ENCODE measurements at regions not wholly inside any gene's neighbourhood (a gene's known extent, or its start where the extent isn't known, plus 50 kb on each side); places are given as distances from the start of the nearest gene placed in this dataset.

- no peak overlapping the region for H3K27ac ChIP-seq
- TF ChIP-seq CTCF (conservative IDR thresholded peaks at IDR 0.05), result no peak
Observed at GRCh38 chr12:66775871-66776270, 97.0 kb upstream of the GRIP1 start.

- H3K27ac ChIP-seq, result no peak overlapping the region
- TF ChIP-seq CTCF (conservative IDR thresholded peaks at IDR 0.05), result no peak
Observed at GRCh38 chr12:66776974-66777373, 98.1 kb upstream of the GRIP1 start.

- no peak for TF ChIP-seq CTCF (conservative IDR thresholded peaks at IDR 0.05)
- no peak overlapping the region for H3K27ac ChIP-seq
Observed at GRCh38 chr12:66779466-66779865, 100.6 kb upstream of the GRIP1 start.

- H3K27ac ChIP-seq, result no peak overlapping the region
Observed at GRCh38 chr12:66786531-66787308, 107.8 kb upstream of the GRIP1 start.

GRCh38 chr12:66799551-66799950 is 120.7 kb upstream of the GRIP1 start:
- no peak overlapping the region for H3K27ac ChIP-seq
- no peak for TF ChIP-seq CTCF (conservative IDR thresholded peaks at IDR 0.05)

More at GRCh38 chr12:66786531-66787308, 107.8 kb upstream of the GRIP1 start:
- no peak for TF ChIP-seq CTCF (conservative IDR thresholded peaks at IDR 0.05)

- TF ChIP-seq CTCF (conservative IDR thresholded peaks at IDR 0.05), result no peak
- H3K27ac ChIP-seq, result no peak overlapping the region
Observed at GRCh38 chr12:66800046-66800445, 121.2 kb upstream of the GRIP1 start.

- no peak for TF ChIP-seq CTCF (conservative IDR thresholded peaks at IDR 0.05)
- H3K27ac ChIP-seq, result no peak overlapping the region
Observed at GRCh38 chr12:66803930-66804329, 125.1 kb upstream of the GRIP1 start.

Data from VCaP (cell line).